ENCODE measurements at regions not wholly inside any gene's neighbourhood (a gene's known extent, or its start where the extent isn't known, plus 50 kb on each side); places are given as distances from the start of the nearest gene placed in this dataset.

GRCh38 chr21:38646213-38646837 is 148.0 kb upstream of the ERG start:
- intact Hi-C loops (cut with DNase I): no loop called here
- ATAC-seq (no peak), DNase-seq (ENCODE audit: missing footprints) (no peak)

DNA sequence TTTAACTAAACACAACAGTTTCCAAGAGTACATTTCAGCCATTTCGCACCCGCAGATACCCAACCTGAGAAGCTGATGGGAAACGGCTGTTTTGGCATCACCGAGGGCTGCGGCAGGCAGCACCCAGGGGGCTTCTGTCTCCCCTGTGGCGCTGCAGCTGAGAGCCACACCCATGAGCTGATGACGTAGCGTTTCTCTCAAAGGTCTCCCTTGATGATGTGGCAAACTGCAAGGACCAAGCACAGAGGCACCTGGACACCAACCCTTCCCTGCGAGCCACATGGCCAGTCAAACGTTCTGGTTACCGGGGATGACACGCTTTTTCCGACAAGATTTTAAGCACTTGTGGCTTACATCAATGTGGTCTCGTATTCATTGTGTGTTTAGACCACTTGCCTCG is 150.8 kb upstream of the ERG start:
- DNase-seq (ENCODE audit: missing footprints) (no peak), ATAC-seq (no peak)
- intact Hi-C loops (cut with DNase I): no loop called here

DNA sequence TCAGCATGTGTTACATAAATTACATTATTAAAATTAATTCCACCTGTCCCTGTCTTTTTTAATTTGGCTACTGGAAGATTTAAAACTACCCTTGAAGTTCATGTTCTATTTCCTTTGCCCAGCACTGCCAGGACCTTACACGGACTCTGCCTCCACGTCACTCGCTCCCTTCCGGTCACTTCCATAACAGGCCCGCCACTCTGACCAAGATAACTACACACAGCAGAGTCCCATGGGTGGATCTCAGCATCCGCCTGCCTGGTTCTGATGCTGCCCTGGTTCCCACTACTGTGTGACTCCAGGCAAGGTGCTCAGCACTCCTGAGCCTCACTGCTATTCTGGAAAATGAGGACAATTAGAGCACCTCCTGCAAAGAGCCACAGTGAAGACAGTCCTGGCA is 153.3 kb upstream of the ERG start:
- intact Hi-C loops (cut with DNase I): no loop called here
- ATAC-seq (no peak), DNase-seq (ENCODE audit: missing footprints) (no peak)

GRCh38 chr21:38652396-38652795 is 153.3 kb upstream of the ETS2 start:
- intact Hi-C loops (cut with DNase I): no loop called here
- DNase-seq (ENCODE audit: missing footprints): no peak
- ATAC-seq: no peak

- intact Hi-C loops (cut with DNase I): no loop called here
Observed at GRCh38 chr21:38654580-38654979, 151.1 kb upstream of the ETS2 start.

DNA sequence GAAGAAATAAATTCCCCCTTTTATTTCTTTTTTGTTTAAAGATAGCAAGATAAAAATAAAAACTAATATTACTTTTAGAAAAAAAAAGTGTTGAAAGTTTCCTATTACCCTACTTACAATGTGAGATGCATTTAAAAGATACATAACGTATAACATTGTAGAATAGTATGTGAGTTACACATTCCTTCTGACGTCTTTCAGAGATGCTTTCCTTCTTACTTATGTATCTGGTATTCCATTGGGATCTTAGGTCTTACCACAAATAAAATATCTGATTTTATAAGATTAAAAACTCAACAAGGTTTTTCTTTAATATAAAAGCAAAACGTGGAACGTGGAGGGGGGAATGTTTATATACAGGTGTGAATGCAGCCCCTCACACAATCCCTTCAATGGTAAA is 147.2 kb upstream of the ETS2 start:
- intact Hi-C loops (cut with DNase I): no loop called here
- ATAC-seq (no peak), DNase-seq (ENCODE audit: missing footprints) (no peak)

More at GRCh38 chr21:38654580-38654979, 151.1 kb upstream of the ETS2 start:
- DNase-seq (ENCODE audit: missing footprints) (no peak), ATAC-seq (no peak)

GRCh38 chr21:38659936-38660332 is 145.8 kb upstream of the ETS2 start:
- intact Hi-C loops (cut with DNase I): no loop called here
- DNase-seq (ENCODE audit: missing footprints) (no peak), ATAC-seq (no peak)

DNA sequence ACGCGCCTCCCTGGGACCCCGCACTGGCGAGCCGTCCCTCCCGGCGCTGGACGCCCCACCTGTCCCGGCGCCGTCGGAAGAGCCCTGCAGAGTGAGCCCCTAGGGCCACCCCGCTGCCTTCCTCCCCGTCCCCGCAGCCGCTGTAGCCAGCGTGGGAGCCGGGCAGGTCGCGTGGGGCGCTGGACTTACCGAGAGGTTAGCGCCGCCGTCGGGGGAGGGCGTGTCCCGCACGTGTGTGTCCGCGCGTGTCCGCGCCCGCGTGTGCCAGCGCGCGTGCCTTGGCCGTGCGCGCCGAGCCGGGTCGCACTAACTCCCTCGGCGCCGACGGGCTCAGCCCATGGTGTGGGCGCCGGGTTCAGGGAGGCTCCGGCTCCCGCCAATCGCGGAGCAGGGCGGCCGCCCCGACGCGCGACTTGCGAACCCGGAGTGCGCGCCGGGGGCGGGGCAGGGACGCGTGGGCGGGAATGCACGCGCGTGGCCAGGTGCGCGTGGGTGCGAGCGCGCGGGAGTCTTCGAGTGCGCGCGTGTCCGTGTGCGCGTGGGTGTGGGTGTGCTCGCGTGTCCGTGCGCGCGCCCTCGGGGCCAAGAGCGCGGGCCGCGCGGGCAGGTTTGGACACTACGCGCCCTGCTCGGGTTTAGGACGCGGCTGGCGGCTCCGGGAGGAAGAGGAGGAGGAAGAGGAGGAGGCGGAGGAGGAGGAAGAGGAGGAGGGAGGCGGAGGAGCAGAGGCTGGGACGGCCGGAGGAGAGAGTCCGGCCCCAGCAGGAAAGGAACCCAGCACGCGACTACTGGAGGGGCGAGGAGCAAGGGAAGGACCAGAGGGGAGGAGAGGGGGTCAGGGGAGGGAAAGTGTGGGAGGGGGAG is 145.2 kb upstream of the ETS2 start:
- ATAC-seq: peak; percentile 34

GRCh38 chr21:38661197-38661871 is 144.4 kb upstream of the ETS2 start:
- intact Hi-C loops (cut with DNase I): no loop called here
- peak; percentile 71 for DNase-seq (ENCODE audit: missing footprints)
- ATAC-seq: peak; percentile 39

More for the DNA sequence above, 145.2 kb upstream of the ETS2 start:
- no peak for DNase-seq (ENCODE audit: missing footprints)
- intact Hi-C loops (cut with DNase I): no loop called here

GRCh38 chr21:38661889-38662568 is 143.7 kb upstream of the ETS2 start:
- intact Hi-C loops (cut with DNase I): no loop called here
- DNase-seq (ENCODE audit: missing footprints) (no peak), ATAC-seq (no peak)

DNA sequence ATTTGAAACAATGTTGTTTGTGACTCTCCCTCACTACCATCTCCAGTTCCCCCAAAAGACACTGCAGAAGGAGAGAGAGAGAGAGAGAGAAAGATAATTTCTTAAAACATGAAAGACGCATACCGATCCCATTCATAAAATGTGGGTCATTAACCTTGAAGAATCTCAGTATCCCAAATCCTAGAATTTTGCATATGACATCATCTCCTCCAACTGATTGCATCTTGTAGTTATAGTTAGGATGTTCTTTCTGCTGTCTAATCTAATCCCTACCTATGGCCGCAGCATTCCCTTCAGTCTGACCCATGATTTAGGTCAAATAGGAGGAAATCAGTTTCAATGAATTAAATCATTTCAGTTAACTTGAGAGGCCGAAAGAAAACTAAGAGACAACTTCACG is 142.4 kb upstream of the ETS2 start:
- ATAC-seq (no peak), DNase-seq (ENCODE audit: missing footprints) (no peak)
- intact Hi-C loops (cut with DNase I): no loop called here

DNA sequence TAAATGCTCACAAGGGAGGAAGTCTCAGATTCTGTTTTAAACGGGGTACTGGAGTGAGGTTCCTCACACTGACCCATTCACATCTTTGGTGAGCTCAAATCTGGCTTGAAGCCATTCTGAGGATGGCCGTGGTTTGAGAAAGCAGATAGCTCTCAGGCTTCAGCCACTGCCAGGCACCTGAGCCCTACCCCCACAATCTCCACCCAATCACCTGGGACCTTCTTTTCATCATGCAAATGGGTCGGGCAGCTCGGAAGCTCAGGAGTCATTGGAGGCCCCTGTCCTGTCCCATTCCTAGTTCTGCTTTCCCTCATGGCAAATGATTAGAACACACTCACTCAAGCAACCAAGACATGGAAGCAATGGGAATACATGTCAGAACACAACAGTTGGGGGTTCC is 141.4 kb upstream of the ETS2 start:
- ATAC-seq (no peak), DNase-seq (ENCODE audit: missing footprints) (no peak)
- intact Hi-C loops (cut with DNase I): no loop called here

DNA sequence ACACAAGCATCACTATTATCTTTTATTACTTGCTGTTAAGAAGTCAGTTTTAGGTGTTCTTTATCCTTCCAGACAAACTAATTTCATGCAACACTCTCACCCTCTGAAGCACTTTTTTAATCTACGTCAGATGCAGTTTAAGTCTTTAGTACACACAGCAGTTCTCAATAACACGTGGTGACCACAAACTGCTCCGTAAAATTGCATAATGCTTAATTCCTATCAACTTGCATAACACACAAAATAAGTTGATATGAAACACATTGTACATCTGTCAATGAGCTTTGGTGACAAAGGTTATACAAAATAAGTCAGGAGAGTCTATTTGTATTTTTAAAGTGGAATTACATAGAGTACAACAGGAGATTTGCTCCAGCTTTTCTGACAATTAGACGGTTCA is 140.9 kb upstream of the ETS2 start:
- ATAC-seq: no peak
- no peak for DNase-seq (ENCODE audit: missing footprints)
- intact Hi-C loops (cut with DNase I): loop anchor here (5.0 kb wide), 1 partner anchor 472 kb away; no protein-coding TSS in a partner anchor

GRCh38 chr21:38667291-38667870 is 138.3 kb upstream of the ETS2 start:
- no peak for DNase-seq (ENCODE audit: missing footprints)
- ATAC-seq: no peak
- intact Hi-C loops (cut with DNase I): loop anchor here (5.0 kb wide), 1 partner anchor 470 kb away; no protein-coding TSS in a partner anchor

GRCh38 chr21:38668067-38668466 is 137.7 kb upstream of the ETS2 start:
- DNase-seq (ENCODE audit: missing footprints): no peak
- no peak for ATAC-seq
- intact Hi-C loops (cut with DNase I): loop anchor here (5.0 kb wide), 1 partner anchor 469 kb away; no protein-coding TSS in a partner anchor

DNA sequence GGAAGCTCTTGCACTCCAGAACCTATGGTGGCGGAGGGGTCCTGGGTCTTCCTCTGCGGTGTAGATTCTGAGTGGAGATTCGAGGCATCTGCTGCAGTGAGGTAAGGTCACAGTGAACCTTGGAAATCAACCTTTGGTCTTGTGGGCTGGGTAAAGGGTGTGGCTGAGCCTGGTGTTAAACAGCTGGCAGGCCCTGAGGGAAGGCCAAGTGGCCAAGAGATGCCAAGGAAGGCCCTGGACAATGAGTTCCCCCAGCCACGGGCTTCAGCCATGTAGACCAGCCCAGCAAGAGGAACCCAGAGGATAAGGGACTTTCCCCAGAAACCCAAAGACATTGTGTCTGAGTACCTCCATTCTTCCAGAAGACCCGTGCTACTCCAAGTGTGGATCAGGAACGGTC is 137.2 kb upstream of the ETS2 start:
- intact Hi-C loops (cut with DNase I): loop anchor here (5.0 kb wide), 1 partner anchor 469 kb away; no protein-coding TSS in a partner anchor
- DNase-seq (ENCODE audit: missing footprints): no peak

GRCh38 chr21:38669186-38669585 is 136.5 kb upstream of the ETS2 start:
- ATAC-seq: no peak
- no peak for DNase-seq (ENCODE audit: missing footprints)
- intact Hi-C loops (cut with DNase I): loop anchor here (5.0 kb wide), 1 partner anchor 468 kb away; no protein-coding TSS in a partner anchor

More for the DNA sequence above, 137.2 kb upstream of the ETS2 start:
- ATAC-seq: no peak

DNA sequence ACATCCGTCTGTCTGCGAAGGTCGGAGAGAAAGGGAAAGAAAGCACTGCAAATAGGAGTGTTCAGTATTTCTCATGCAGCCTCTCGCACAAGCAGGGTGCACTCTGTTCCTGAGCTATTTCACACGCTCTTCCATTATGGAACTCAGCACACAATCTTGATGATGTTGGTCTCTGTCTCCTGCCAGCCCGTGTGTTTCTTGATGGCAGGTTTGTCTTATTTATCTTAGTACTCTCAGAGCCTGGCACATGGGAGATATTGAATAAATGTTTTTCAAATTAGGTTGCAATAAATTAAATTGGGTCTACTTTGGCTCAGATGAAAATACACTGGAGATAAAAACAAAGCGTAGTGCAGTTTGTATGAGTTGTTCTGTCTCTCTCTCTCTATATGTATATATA is 134.9 kb upstream of the ETS2 start:
- ATAC-seq (no peak), DNase-seq (ENCODE audit: missing footprints) (no peak)
- intact Hi-C loops (cut with DNase I): no loop called here

GRCh38 chr21:38671773-38672172 is 134.0 kb upstream of the ETS2 start:
- ATAC-seq (no peak), DNase-seq (ENCODE audit: missing footprints) (no peak)
- intact Hi-C loops (cut with DNase I): no loop called here

All from Right ventricle myocardium inferior (tissue), 1 donor.